Ishikawa (cell line): ENCODE measurements at regions not wholly inside any gene's neighbourhood (a gene's known extent, or its start where the extent isn't known, plus 50 kb on each side); places are given as distances from the start of the nearest gene placed in this dataset.

ENCODE experiments used
- CEBPB ChIP-seq: IDR thresholded peaks from 2 replicates; pipeline ENCODE4 v1.6.1; 2012
- TAF1 ChIP-seq: IDR thresholded peaks from 2 replicates; pipeline ENCODE4 v1.6.1; 2012; ENCODE audit warnings: low read depth, mild to moderate bottlenecking
- TF ChIP-seq, protein P1 (sequence below): IDR thresholded peaks from 2 replicates; pipeline ENCODE4 v1.6.1; 2012; ENCODE audit warnings: low read depth, mild to moderate bottlenecking
- TF ChIP-seq, protein P2 (sequence below): IDR thresholded peaks from 2 replicates; pipeline ENCODE4 v1.6.1; 2012

DNA sequence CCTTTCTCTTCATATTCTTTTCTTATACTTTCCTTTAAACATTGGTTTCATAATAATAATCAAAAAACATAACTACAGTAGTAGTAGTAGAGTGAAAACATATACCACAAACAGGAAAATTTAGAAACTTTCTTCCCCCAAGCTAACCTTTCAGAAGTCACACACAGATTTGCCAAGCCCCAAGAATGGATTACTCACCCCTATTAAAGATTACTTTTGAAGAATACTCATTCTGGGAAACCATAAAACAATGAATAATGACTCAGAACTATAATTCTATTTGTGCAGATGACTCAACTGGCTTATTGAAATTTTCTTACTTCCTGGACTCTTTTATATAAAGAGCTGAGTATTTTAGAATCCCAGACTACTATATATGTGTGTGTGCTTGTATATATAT, 119.4 kb upstream of the GJE1 start:
- TF ChIP-seq, protein P1, sequence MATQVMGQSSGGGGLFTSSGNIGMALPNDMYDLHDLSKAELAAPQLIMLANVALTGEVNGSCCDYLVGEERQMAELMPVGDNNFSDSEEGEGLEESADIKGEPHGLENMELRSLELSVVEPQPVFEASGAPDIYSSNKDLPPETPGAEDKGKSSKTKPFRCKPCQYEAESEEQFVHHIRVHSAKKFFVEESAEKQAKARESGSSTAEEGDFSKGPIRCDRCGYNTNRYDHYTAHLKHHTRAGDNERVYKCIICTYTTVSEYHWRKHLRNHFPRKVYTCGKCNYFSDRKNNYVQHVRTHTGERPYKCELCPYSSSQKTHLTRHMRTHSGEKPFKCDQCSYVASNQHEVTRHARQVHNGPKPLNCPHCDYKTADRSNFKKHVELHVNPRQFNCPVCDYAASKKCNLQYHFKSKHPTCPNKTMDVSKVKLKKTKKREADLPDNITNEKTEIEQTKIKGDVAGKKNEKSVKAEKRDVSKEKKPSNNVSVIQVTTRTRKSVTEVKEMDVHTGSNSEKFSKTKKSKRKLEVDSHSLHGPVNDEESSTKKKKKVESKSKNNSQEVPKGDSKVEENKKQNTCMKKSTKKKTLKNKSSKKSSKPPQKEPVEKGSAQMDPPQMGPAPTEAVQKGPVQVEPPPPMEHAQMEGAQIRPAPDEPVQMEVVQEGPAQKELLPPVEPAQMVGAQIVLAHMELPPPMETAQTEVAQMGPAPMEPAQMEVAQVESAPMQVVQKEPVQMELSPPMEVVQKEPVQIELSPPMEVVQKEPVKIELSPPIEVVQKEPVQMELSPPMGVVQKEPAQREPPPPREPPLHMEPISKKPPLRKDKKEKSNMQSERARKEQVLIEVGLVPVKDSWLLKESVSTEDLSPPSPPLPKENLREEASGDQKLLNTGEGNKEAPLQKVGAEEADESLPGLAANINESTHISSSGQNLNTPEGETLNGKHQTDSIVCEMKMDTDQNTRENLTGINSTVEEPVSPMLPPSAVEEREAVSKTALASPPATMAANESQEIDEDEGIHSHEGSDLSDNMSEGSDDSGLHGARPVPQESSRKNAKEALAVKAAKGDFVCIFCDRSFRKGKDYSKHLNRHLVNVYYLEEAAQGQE: no peak
- no peak for TF ChIP-seq TAF1
- TF ChIP-seq, protein P2, sequence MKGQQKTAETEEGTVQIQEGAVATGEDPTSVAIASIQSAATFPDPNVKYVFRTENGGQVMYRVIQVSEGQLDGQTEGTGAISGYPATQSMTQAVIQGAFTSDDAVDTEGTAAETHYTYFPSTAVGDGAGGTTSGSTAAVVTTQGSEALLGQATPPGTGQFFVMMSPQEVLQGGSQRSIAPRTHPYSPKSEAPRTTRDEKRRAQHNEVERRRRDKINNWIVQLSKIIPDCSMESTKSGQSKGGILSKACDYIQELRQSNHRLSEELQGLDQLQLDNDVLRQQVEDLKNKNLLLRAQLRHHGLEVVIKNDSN: no peak
- TF ChIP-seq CEBPB: no peak
